HepG2 (cell line): ENCODE measurements at regions not wholly inside any gene's neighbourhood (a gene's known extent, or its start where the extent isn't known, plus 50 kb on each side); places are given as distances from the start of the nearest gene placed in this dataset.

Experiments
- AHR ChIP-seq: IDR thresholded peaks from 2 replicates; pipeline ENCODE4 v1.6.1; 2018; ENCODE audit warnings: missing genetic modification reagents, missing compliant biosample characterization
- ARNTL ChIP-seq: sonication (generic); formaldehyde crosslinking; IDR thresholded peaks from 2 replicates; pipeline ENCODE4 v1.4.0; 2020; ENCODE audit warnings: mild to moderate bottlenecking, missing genetic modification reagents
- FOSL2 ChIP-seq: sonication (generic); formaldehyde crosslinking; IDR thresholded peaks from 2 replicates; pipeline ENCODE4 v1.4.0; 2020; ENCODE audit warnings: missing genetic modification reagents
- GPN1 ChIP-seq: sonication (generic); formaldehyde crosslinking; IDR thresholded peaks from 2 replicates; pipeline ENCODE4 v1.5.1; 2020; ENCODE audit warnings: missing genetic modification reagents, borderline replicate concordance
- HMGA1 ChIP-seq: sonication (generic); formaldehyde crosslinking; conservative IDR thresholded peaks from 2 replicates; pipeline ENCODE4 v1.4.0; 2020; ENCODE audit warnings: missing genetic modification reagents
- HNF1B ChIP-seq: sonication (generic); formaldehyde crosslinking; IDR thresholded peaks from 2 replicates; pipeline ENCODE4 v1.5.1; 2020; ENCODE audit warnings: mild to moderate bottlenecking, moderate library complexity, missing genetic modification reagents
- IRF9 ChIP-seq: sonication (generic); formaldehyde crosslinking; IDR thresholded peaks from 2 replicates; pipeline ENCODE4 v1.8.0; 2022; ENCODE audit warnings: missing genetic modification reagents, mild to moderate bottlenecking, borderline replicate concordance
- JUN ChIP-seq: sonication (generic); formaldehyde crosslinking; IDR thresholded peaks from 2 replicates; pipeline ENCODE4 v1.4.0; 2020; ENCODE audit warnings: mild to moderate bottlenecking, missing genetic modification reagents
- KMT2A ChIP-seq: sonication (generic); formaldehyde crosslinking; IDR thresholded peaks from 2 replicates; pipeline ENCODE4 v1.4.0; 2020; ENCODE audit warnings: missing genetic modification reagents
- MAFK ChIP-seq, 2 experiments: IDR thresholded peaks in 1 of 2; conservative IDR thresholded peaks in 1 of 2; 2 replicates each; pipeline ENCODE4 v1.6.1; 2011; ENCODE audit warnings: improper control_type of control experiment in 2 of 2, low read length in 2 of 2
- MLLT10 ChIP-seq: sonication (generic); formaldehyde crosslinking; IDR thresholded peaks from 2 replicates; pipeline ENCODE4 v1.4.0; 2020; ENCODE audit warnings: missing genetic modification reagents
- MTF2 ChIP-seq: sonication (generic); formaldehyde crosslinking; IDR thresholded peaks from 2 replicates; pipeline ENCODE4 v1.5.0; 2020; ENCODE audit warnings: missing genetic modification reagents, borderline replicate concordance
- NONO ChIP-seq, 2 experiments: fragments of 450-650 bp in 1 of 2; sonication (generic) in 1 of 2; formaldehyde crosslinking in 1 of 2; IDR thresholded peaks in 1 of 2; conservative IDR thresholded peaks in 1 of 2; 2 replicates each; pipeline versions ENCODE4 v1.6.1 to v1.8.0; 2017 to 2022; ENCODE audit warnings: mild to moderate bottlenecking in 1 of 2, missing genetic modification reagents in 1 of 2, moderate library complexity in 1 of 2
- PATZ1 ChIP-seq: sonication (generic); formaldehyde crosslinking; IDR thresholded peaks from 2 replicates; pipeline ENCODE4 v1.4.0; 2020; ENCODE audit warnings: missing genetic modification reagents
- POLR2G ChIP-seq: fragments of 200-400 bp; formaldehyde crosslinking; IDR thresholded peaks from 2 replicates; pipeline ENCODE4 v1.6.1; 2018; ENCODE audit warnings: mild to moderate bottlenecking, low read depth, low read length, moderate library complexity
- REL ChIP-seq: sonication (generic); formaldehyde crosslinking; conservative IDR thresholded peaks from 2 replicates; pipeline ENCODE4 v1.8.0; 2022; ENCODE audit warnings: mild to moderate bottlenecking, missing genetic modification reagents, moderate library complexity
- SMYD3 ChIP-seq: sonication (generic); formaldehyde crosslinking; IDR thresholded peaks from 2 replicates; pipeline ENCODE4 v1.8.1; 2023; ENCODE audit warnings: mild to moderate bottlenecking, missing genetic modification reagents
- SP140L ChIP-seq: sonication (generic); formaldehyde crosslinking; IDR thresholded peaks from 2 replicates; pipeline ENCODE4 v1.4.0; 2020; ENCODE audit warnings: missing genetic modification reagents, borderline replicate concordance
- SP2 ChIP-seq: sonication (generic); formaldehyde crosslinking; IDR thresholded peaks from 2 replicates; pipeline ENCODE4 v1.5.1; 2020; ENCODE audit warnings: mild to moderate bottlenecking, missing genetic modification reagents
- XRCC5 ChIP-seq: fragments of 200-400 bp; formaldehyde crosslinking; optimal IDR thresholded peaks from 2 replicates; pipeline ENCODE3; 2017; ENCODE audit warnings: mild to moderate bottlenecking, low read length
- ZNF180 ChIP-seq: sonication (generic); formaldehyde crosslinking; IDR thresholded peaks from 2 replicates; pipeline ENCODE4 v1.4.0; 2020; ENCODE audit warnings: low read depth, missing genetic modification reagents, borderline replicate concordance
- ZNF230 ChIP-seq: sonication (generic); formaldehyde crosslinking; IDR thresholded peaks from 2 replicates; pipeline ENCODE4 v1.4.0; 2020; ENCODE audit warnings: mild to moderate bottlenecking, missing genetic modification reagents
- ZNF432 ChIP-seq: sonication (generic); formaldehyde crosslinking; IDR thresholded peaks from 2 replicates; pipeline ENCODE4 v1.5.0; 2020; ENCODE audit warnings: missing genetic modification reagents, mild to moderate bottlenecking, borderline replicate concordance
- ZNF451 ChIP-seq: sonication (generic); formaldehyde crosslinking; IDR thresholded peaks from 2 replicates; pipeline ENCODE4 v1.5.0; 2020; ENCODE audit warnings: mild to moderate bottlenecking, missing genetic modification reagents
- ZNF562 ChIP-seq: sonication (generic); formaldehyde crosslinking; IDR thresholded peaks from 2 replicates; pipeline ENCODE4 v1.8.0; 2022; ENCODE audit warnings: missing genetic modification reagents, borderline replicate concordance
- ZNF563 ChIP-seq: sonication (generic); formaldehyde crosslinking; IDR thresholded peaks from 2 replicates; pipeline ENCODE4 v1.8.0; 2022; ENCODE audit warnings: mild to moderate bottlenecking, moderate library complexity, missing genetic modification reagents
- ZNF605 ChIP-seq: sonication (generic); formaldehyde crosslinking; IDR thresholded peaks from 2 replicates; pipeline ENCODE4 v1.8.0; 2022; ENCODE audit warnings: mild to moderate bottlenecking, missing genetic modification reagents

GRCh38 chr15:66931768-66932633 is 133.4 kb upstream of the SMAD3 start (continued):
- TF ChIP-seq MTF2 (CRISPR knock-in tag) = no peak
- TF ChIP-seq JUN (CRISPR knock-in tag) = peak; percentile 89
- 0 out of 2 replicates have a peak, but pooled peaks have one; percentile 16 for TF ChIP-seq ZNF230 (CRISPR knock-in tag)
- TF ChIP-seq ZNF451 (CRISPR knock-in tag) = 0 out of 2 replicates have a peak, but pooled peaks have one; percentile 24
- TF ChIP-seq MAFK (conservative IDR thresholded peaks at IDR 0.05 in 1 of 2, IDR thresholded peaks at IDR 0.05 in 1 of 2; ENCODE audit: low read length in 2 of 2) = no peak
- TF ChIP-seq KMT2A = no peak
- 0 out of 2 replicates have a peak, but pooled peaks have one; percentile 47 for TF ChIP-seq ARNTL
- no peak for TF ChIP-seq HMGA1
- no peak for TF ChIP-seq SP2 (CRISPR knock-in tag)
- peak; percentile 82 for TF ChIP-seq HNF1B (CRISPR knock-in tag)
- no peak for TF ChIP-seq POLR2G
- no peak for TF ChIP-seq ZNF432
- no peak for TF ChIP-seq ZNF562 (CRISPR knock-in tag)
- TF ChIP-seq FOSL2 (CRISPR knock-in tag) = peak; percentile 98
- TF ChIP-seq ZNF180 = no peak
- TF ChIP-seq MLLT10 (CRISPR knock-in tag) = no peak
- 0 out of 2 replicates have a peak, but pooled peaks have one; percentile 54 for TF ChIP-seq IRF9 (CRISPR knock-in tag)
- TF ChIP-seq SP140L (CRISPR knock-in tag) = no peak
- no peak for TF ChIP-seq ZNF605 (CRISPR knock-in tag)
- TF ChIP-seq NONO (IDR thresholded peaks at IDR 0.05) = no peak
- no peak for TF ChIP-seq NONO (CRISPR knock-in tag; conservative IDR thresholded peaks at IDR 0.05)
- TF ChIP-seq SMYD3 (CRISPR knock-in tag) = no peak
- TF ChIP-seq ZNF563 (CRISPR knock-in tag) = 0 out of 2 replicates have a peak, but pooled peaks have one; percentile 60
- TF ChIP-seq GPN1 = no peak
- TF ChIP-seq PATZ1 = peak; percentile 79
- peak; percentile 56 for TF ChIP-seq XRCC5
- TF ChIP-seq AHR (CRISPR knock-in tag) = no peak
- 0 out of 2 replicates have a peak, but pooled peaks have one; percentile 2 for TF ChIP-seq REL
